H9 (cell line): ENCODE measurements at regions not wholly inside any gene's neighbourhood (a gene's known extent, or its start where the extent isn't known, plus 50 kb on each side); places are given as distances from the start of the nearest gene placed in this dataset.

Source experiments
- DNase-seq: peaks from one replicate; pipeline ENCODE4 v3.0.0-alpha.2; 2017
- H2AFZ ChIP-seq: one replicate; pipeline ENCODE4 v1.6.1; 2013; ENCODE audit warnings: mild to moderate bottlenecking, low read length, control low read depth, moderate library complexity
- H2AK5ac ChIP-seq: 2 replicates; pipeline ENCODE4 v1.6.1; 2013; ENCODE audit warnings: low read length, control low read depth, mixed read lengths; ENCODE audit not compliant: insufficient read length
- H2BK120ac ChIP-seq: one replicate; pipeline ENCODE4 v1.6.1; 2013; ENCODE audit warnings: low read depth, mild to moderate bottlenecking, low read length, control low read depth, inconsistent platforms; ENCODE audit not compliant: poor library complexity, severe bottlenecking
- H2BK12ac ChIP-seq: 2 replicates; pipeline ENCODE4 v1.6.1; 2013; ENCODE audit warnings: low read length, control low read depth, mixed read lengths, low read depth; ENCODE audit not compliant: insufficient read length
- H2BK15ac ChIP-seq: 2 replicates; pipeline ENCODE4 v1.6.1; 2013; ENCODE audit warnings: low read depth, low read length, control low read depth
- H2BK20ac ChIP-seq: one replicate; pipeline ENCODE4 v1.6.1; 2013; ENCODE audit warnings: low read depth, mild to moderate bottlenecking, low read length, control low read depth, inconsistent platforms; ENCODE audit not compliant: poor library complexity, severe bottlenecking
- H2BK5ac ChIP-seq: 2 replicates; pipeline ENCODE4 v1.6.1; 2013; ENCODE audit warnings: low read length, control low read depth, mixed read lengths; ENCODE audit not compliant: insufficient read length
- H3K14ac ChIP-seq: 2 replicates; pipeline ENCODE4 v1.6.1; 2013; ENCODE audit warnings: low read length, control low read depth; ENCODE audit not compliant: insufficient read depth
- H3K18ac ChIP-seq: 2 replicates; pipeline ENCODE4 v1.6.1; 2013; ENCODE audit warnings: low read depth, mild to moderate bottlenecking, mixed read lengths, low read length, control low read depth; ENCODE audit not compliant: insufficient read length
- H3K23ac ChIP-seq: 2 replicates; pipeline ENCODE4 v1.6.1; 2013; ENCODE audit warnings: low read length, control low read depth, mixed read lengths, low read depth; ENCODE audit not compliant: insufficient read length
- H3K23me2 ChIP-seq: 2 replicates; pipeline ENCODE4 v1.6.1; 2013; ENCODE audit warnings: low read depth, mild to moderate bottlenecking, mixed read lengths, low read length, control low read depth; ENCODE audit not compliant: insufficient read length, poor library complexity, severe bottlenecking
- H3K27ac ChIP-seq: 2 replicates; pipeline ENCODE4 v1.5.1; 2013; ENCODE audit warnings: low read length, control low read depth, mixed read lengths, low read depth; ENCODE audit not compliant: insufficient read length
- H3K27me3 ChIP-seq: 2 replicates; pipeline ENCODE4 v1.6.1; 2013; ENCODE audit warnings: low read length, control low read depth, inconsistent platforms; ENCODE audit not compliant: insufficient read depth
- H3K4ac ChIP-seq: 2 replicates; pipeline ENCODE4 v1.6.1; 2013; ENCODE audit warnings: low read depth, mild to moderate bottlenecking, control low read depth, inconsistent platforms, low read length, moderate library complexity
- H3K4me1 ChIP-seq: 2 replicates; pipeline ENCODE4 v1.6.1; 2013; ENCODE audit warnings: low read length, control low read depth, inconsistent platforms; ENCODE audit not compliant: insufficient read depth
- H3K4me2 ChIP-seq: 2 replicates; pipeline ENCODE4 v1.6.1; 2013; ENCODE audit warnings: low read length, control low read depth, mixed read lengths; ENCODE audit not compliant: insufficient read length, insufficient read depth
- H3K56ac ChIP-seq: 2 replicates; pipeline ENCODE4 v1.6.1; 2013; ENCODE audit warnings: low read depth, mild to moderate bottlenecking, mixed read lengths, low read length, control low read depth; ENCODE audit not compliant: insufficient read length
- H3K79me1 ChIP-seq: 2 replicates; pipeline ENCODE4 v1.6.1; 2013; ENCODE audit warnings: low read depth, mild to moderate bottlenecking, moderate library complexity, low read length, control low read depth, inconsistent platforms; ENCODE audit not compliant: insufficient read depth, poor library complexity, severe bottlenecking
- H3K79me2 ChIP-seq: 2 replicates; pipeline ENCODE4 v1.6.1; 2013; ENCODE audit warnings: low read length, control low read depth, inconsistent platforms; ENCODE audit not compliant: insufficient read depth
- H3K9ac ChIP-seq: 2 replicates; pipeline ENCODE4 v1.6.1; 2013; ENCODE audit warnings: low read length, control low read depth, mixed read lengths; ENCODE audit not compliant: insufficient read length; ENCODE audit errors: extremely low read depth
- H3K9me3 ChIP-seq: one replicate; pipeline ENCODE4 v1.6.1; 2013; ENCODE audit warnings: low read depth, low read length, inconsistent platforms; ENCODE audit not compliant: control insufficient read depth
- H3T11ph ChIP-seq: one replicate; pipeline ENCODE4 v1.6.1; 2013; ENCODE audit warnings: mild to moderate bottlenecking, low read length, control low read depth, inconsistent platforms
- H4K20me1 ChIP-seq: one replicate; pipeline ENCODE4 v1.6.1; 2013; ENCODE audit not compliant: control insufficient read depth, insufficient read length, insufficient read depth
- H4K5ac ChIP-seq: 2 replicates; pipeline ENCODE4 v1.6.1; 2013; ENCODE audit warnings: low read depth, mild to moderate bottlenecking, mixed read lengths, low read length, control low read depth; ENCODE audit not compliant: insufficient read length
- H4K8ac ChIP-seq: replicated peaks from 2 replicates; pipeline ENCODE4 v1.6.1; 2013; ENCODE audit warnings: low read length, control low read depth, mixed read lengths, low read depth; ENCODE audit not compliant: insufficient read length
- H4K91ac ChIP-seq: 2 replicates; pipeline ENCODE4 v1.6.1; 2013; ENCODE audit warnings: low read depth, mild to moderate bottlenecking, moderate library complexity, mixed read lengths, low read length, control low read depth; ENCODE audit not compliant: insufficient read length
- H3K27ac Mint-ChIP-seq, 3 experiments: 2 replicates in 2 of 3; 3 replicates in 1 of 3; pipeline ENCODE4 v1.8.0; 2020 to 2021; ENCODE audit warnings: mixed read lengths in 3 of 3, mild to moderate bottlenecking in 1 of 3, moderate library complexity in 1 of 3
- H3K27me3 Mint-ChIP-seq: 2 replicates; pipeline ENCODE4 v1.8.0; 2021; ENCODE audit warnings: low read depth, mild to moderate bottlenecking, moderate library complexity, mixed read lengths
- H3K36me3 Mint-ChIP-seq, 3 experiments: 2 replicates in 2 of 3; 3 replicates in 1 of 3; pipeline ENCODE4 v1.8.0; 2020 to 2021; ENCODE audit warnings: low read depth in 3 of 3, mixed read lengths in 3 of 3; ENCODE audit not compliant: insufficient read depth in 1 of 3
- H3K4me1 Mint-ChIP-seq, 2 experiments: 2 replicates each; pipeline ENCODE4 v1.8.0; 2020; ENCODE audit warnings: mixed read lengths in 2 of 2
- H3K4me3 Mint-ChIP-seq, 2 experiments: 2 replicates in 1 of 2; 3 replicates in 1 of 2; pipeline ENCODE4 v1.8.0; 2020 to 2021; ENCODE audit warnings: mild to moderate bottlenecking in 2 of 2, mixed read lengths in 2 of 2, moderate library complexity in 1 of 2
- H3K9me3 Mint-ChIP-seq, 2 experiments: 2 replicates in 1 of 2; 3 replicates in 1 of 2; pipeline ENCODE4 v1.8.0; 2020; ENCODE audit warnings: mild to moderate bottlenecking in 2 of 2, mixed read lengths in 2 of 2, moderate library complexity in 1 of 2
- CTCF ChIP-seq: fragments of 200-600 bp; sonication (generic); conservative IDR thresholded peaks from 3 replicates; pipeline ENCODE4 v1.8.0; 2021; ENCODE audit warnings: antibody characterized with exemption, mild to moderate bottlenecking
- WGBS: extraction: QIAGEN DNeasy Blood & Tissue Kit; methylation state at CpG from one replicate; pipeline ENCODE4 v1.1.7; 2013; ENCODE audit warnings: missing lambda C conversion rate, low lambda C conversion rate, mixed read lengths; ENCODE audit not compliant: insufficient read length; ENCODE audit errors: extremely low coverage; 5-methylcytosine and 5-hydroxymethylcytosine counted together

- H3K4me3 Mint-ChIP-seq, result no peak overlapping the region
Observed at GRCh38 chr9:85108229-85108628, 438.7 kb downstream of the NTRK2 start.

More at GRCh38 chr9:85108229-85108628, 438.7 kb downstream of the NTRK2 start:
- no peak overlapping the region for H3K4ac ChIP-seq
- no peaks in the 10 kb centered on the region for H3K23me2 ChIP-seq
- H2BK15ac ChIP-seq, result no peak overlapping the region
- no peak overlapping the region for H2AK5ac ChIP-seq
- Mint-ChIP-seq H3K27ac (no peak overlapping the region), H3K4me1 (no peaks in the 10 kb centered on the region; a peak in 1 of 4 replicates), H3K27me3 (no peaks in the 10 kb centered on the region), H3K36me3 (no peaks in the 10 kb centered on the region), H3K9me3 (no peaks in the 10 kb centered on the region)
- H2BK20ac ChIP-seq, result no peak overlapping the region
- H3T11ph ChIP-seq, result no peak overlapping the region
- no peak overlapping the region for H3K9ac ChIP-seq
- no peak overlapping the region for H4K91ac ChIP-seq
- no peaks in the 10 kb centered on the region for H3K27me3 ChIP-seq
- no peak overlapping the region for H3K4me2 ChIP-seq
- H3K56ac ChIP-seq, result no peak overlapping the region
- no peak overlapping the region for H2AFZ ChIP-seq
- no peak overlapping the region for H3K27ac ChIP-seq
- WGBS, result no CpG with 5 or more reads among the region's 6 CpGs
- H3K9me3 ChIP-seq, result no peaks in the 10 kb centered on the region
- no peak overlapping the region for H2BK5ac ChIP-seq
- H4K20me1 ChIP-seq, result no peaks in the 10 kb centered on the region
- H2BK120ac ChIP-seq, result no peak overlapping the region
- no peak overlapping the region for H3K23ac ChIP-seq
- no peaks in the 10 kb centered on the region for H3K79me1 ChIP-seq
- H3K4me1 ChIP-seq, result no peaks in the 10 kb centered on the region
- H4K5ac ChIP-seq, result no peak overlapping the region
- no peak overlapping the region for H3K14ac ChIP-seq
- H2BK12ac ChIP-seq, result no peak overlapping the region
- no peaks in the 10 kb centered on the region for H3K79me2 ChIP-seq
- no peak for DNase-seq
- H3K18ac ChIP-seq, result no peak overlapping the region
- TF ChIP-seq CTCF, result peak; percentile 19; the same call in 1 of the 3 replicates
- H4K8ac ChIP-seq, result peak overlapping the region; percentile 50
